Epithelial cell of proximal tubule (primary cell): ENCODE measurements at regions not wholly inside any gene's neighbourhood (a gene's known extent, or its start where the extent isn't known, plus 50 kb on each side); places are given as distances from the start of the nearest gene placed in this dataset.

Source experiments
- DNase-seq: peaks from one replicate; pipeline ENCODE4 v3.0.0-alpha.2; 2011; ENCODE audit warnings: low read depth
- H3K4me3 ChIP-seq: 2 replicates; pipeline ENCODE4 v1.5.1; 2011; ENCODE audit warnings: low read depth, mild to moderate bottlenecking, low read length
- CTCF ChIP-seq: conservative IDR thresholded peaks from 2 replicates; pipeline ENCODE4 v1.5.1; 2012; ENCODE audit warnings: low read depth, mild to moderate bottlenecking, low read length

DNA sequence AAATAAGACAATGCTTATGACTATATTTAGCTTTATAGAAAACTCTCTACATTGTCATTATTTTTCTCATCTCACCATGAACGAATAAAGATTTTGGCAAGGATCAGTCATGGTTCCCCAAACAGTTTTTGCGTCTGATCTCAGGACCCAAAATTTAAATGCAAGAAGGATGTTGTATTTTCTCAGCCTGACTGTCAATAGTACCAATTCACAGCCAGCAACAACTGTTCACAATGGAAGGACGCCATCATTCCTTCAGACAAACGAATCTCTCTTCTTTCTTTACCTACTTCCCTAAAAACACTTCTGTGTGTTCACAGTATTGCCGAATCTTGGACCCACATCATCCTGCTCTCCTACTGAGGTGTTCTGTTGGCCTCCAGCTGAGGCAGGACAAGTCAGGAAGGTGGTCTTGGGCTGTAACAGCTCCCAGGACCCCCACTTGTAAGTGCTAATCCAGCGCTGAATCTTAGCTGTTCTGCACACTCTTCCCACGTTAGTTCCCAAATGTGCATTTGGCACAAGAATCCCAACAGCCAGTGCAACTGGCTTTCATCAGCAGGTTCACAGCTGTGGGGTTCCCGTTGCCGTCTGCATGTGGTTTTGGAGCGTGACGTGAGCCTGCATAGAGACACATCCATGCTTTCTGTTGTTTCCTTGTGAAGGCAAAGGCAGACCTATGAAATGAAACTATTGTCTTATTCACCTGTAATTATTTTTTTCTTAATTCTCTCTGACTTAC lies 600.0 kb downstream of the QKI start:
- no peak for DNase-seq
- no peak for TF ChIP-seq CTCF
- H3K4me3 ChIP-seq = no peak overlapping the region

- DNase-seq = no peak
- H3K4me3 ChIP-seq = no peak overlapping the region
- no peak for TF ChIP-seq CTCF
Observed at GRCh38 chr6:164013480-164014208, 599.1 kb downstream of the QKI start.

DNA sequence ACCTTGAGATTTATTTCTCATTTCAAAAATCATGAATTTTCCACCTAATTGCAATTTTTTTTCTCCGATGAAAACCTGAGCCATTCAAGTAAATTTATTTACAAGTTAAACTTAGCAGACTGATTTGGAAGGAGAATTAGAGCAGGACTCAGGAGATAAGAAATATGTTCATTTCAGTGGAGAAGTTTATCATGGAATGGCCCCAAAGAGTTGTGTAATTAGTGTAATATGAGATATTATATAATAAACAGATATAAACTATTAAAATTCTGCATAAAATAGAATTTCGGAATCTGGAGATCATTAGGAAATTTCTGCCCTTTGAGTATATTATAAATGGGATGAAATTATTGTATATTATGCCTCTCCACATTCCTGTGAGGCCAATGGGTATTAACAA lies 596.8 kb downstream of the QKI start:
- TF ChIP-seq CTCF = no peak
- DNase-seq = no peak
- H3K4me3 ChIP-seq = no peak overlapping the region

DNA sequence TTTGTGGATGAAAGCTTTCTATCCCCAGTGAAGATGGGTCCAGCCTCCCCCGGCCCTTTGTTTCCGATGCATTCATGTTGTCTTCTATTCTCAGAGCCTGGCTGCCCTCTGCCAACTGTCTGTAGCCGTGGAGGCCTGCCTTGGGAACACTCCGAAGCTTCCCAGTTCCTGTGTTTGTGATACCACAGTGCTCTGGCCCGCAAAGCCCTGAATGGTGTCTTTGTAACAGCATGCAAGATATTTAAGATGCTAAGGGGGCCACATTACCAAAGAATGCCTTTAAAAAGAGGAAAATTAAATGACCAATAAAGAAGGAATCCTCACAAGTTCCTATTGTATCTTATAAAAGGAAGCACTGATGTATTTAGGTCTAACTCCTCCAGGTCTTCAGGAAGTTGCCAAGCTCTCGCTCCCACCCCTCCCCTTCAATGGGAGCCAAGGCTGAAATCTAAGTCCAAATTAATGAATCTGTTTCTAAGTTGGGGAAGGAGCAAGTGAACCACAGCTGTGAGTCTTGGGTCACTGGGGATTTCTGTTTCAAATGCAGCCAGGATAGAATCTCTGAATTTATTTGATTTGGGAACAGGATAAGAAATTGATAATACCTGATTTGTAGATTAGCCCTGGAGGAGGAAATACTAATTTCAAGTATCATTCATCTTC lies 596.1 kb downstream of the QKI start:
- TF ChIP-seq CTCF = no peak
- DNase-seq = no peak
- H3K4me3 ChIP-seq = no peak overlapping the region

DNA sequence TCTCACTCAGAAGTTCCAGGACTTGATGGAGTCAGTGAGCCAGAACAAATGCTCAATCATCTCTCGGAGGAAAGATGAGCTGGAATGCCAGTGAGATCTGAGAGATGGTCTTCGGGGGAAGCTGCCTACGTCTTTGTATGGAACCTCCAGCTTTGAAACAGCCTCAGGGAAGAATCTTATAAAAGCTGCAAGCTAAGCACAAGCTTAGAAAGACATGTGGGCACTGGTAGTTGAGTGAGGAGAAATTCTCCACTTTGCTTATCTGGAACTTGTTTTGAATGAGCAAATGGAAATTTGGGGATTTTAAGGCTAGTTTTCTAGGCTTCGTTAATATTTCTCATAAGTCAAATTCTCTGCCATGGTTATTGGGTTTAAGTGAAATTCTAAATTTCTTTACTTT lies 594.4 kb downstream of the QKI start:
- TF ChIP-seq CTCF = no peak
- H3K4me3 ChIP-seq = no peak overlapping the region
- DNase-seq = no peak

DNA sequence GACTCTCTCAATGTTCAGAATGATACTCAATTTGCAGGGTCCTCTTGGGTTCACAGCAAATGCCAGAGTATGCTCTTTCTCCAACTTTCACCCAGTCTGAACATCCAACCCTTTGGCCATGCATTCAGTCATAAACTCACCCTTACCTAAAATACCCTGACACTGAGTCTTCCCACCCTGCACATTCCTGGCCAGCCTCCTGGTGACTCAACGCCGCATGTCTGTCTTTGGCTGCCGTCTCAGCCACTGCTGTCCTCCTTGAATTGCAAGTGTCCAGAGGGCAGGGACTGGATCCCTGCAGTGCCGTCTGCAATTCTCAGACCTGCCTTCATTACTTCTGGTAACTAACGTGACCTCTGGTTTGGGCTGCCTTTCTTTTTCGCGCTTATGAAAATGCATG lies 593.4 kb downstream of the QKI start:
- H3K4me3 ChIP-seq = no peak overlapping the region
- no peak for DNase-seq
- TF ChIP-seq CTCF = no peak

- H3K4me3 ChIP-seq = no peak overlapping the region
- no peak for DNase-seq
- no peak for TF ChIP-seq CTCF
Observed at GRCh38 chr6:164006459-164006858, 591.9 kb downstream of the QKI start.
